Stimulated activated CD4-positive, alpha-beta T cell treated with anti-CD3 and anti-CD28 coated beads, Interleukin-4, amount 100 ng/mL, for 1 hour (primary cell): ENCODE measurements at regions not wholly inside any gene's neighbourhood (a gene's known extent, or its start where the extent isn't known, plus 50 kb on each side); places are given as distances from the start of the nearest gene placed in this dataset.
"Not testable (repeated sequence)": the region's sequence is repeated elsewhere in the genome, so short reads cannot be mapped to it uniquely, and the experiment has no call there.

ENCODE experiments used
- DNase-seq: peaks from one replicate; pipeline ENCODE4 v3.0.0-alpha.2; 2020

DNA sequence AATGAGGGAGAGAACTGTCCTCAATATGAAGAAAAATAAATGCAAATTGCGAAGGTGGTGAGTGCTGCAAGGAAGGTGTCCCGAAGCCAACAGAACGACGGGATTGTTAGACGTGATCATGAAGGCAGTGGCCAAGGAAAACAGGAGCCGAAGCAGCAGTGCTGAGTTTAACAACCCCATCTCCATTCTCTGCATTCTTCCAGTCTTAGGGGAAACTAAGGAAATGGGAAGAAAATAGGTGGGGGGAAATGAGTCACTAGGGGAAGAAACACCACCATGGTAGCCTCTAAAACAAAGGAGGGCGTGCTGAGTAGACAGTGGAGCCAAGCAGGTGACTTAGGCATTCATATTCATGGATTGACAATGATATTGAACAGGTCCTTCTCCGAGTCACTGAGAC lies 192.2 kb upstream of the AKR1E2 start:
- DNase-seq: no peak

DNA sequence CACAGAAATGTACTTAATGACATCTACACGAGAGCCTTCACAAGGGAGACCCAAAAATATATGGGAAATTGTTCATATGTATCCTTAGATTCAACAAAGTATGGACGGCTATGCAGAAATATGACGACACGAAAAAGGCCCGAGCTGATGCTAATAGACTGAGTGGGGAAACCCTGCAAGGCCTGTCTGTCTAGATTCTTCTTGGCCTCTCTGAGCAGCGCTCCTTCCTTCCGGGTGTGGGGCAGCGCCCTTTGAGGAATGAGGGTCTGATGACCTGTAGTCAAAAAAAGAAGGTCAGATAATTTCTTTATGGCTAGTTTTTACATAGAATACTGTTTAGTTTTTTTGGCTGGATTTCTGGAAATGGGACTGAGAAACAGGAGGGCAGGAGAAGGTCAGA lies 192.8 kb upstream of the AKR1E2 start:
- no peak for DNase-seq

DNA sequence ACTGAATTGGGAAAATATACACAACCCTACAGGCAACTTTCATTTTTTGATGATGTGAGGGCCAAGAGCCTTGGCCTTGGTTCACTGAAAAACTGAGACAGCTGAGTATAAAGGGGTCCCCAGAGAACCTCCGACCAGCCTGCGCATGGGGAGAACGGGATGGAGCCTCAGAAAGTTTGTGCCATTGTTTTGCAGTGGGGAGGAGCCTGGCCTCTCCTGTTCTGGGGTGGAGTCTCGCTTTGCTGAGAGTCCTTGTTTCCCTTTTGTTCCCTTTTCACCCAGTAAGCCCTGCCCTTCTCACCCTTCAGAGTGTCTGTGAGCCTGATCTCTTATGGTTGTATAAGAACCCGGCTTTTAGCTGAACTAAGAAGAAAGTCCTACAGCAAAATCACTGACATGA lies 193.2 kb upstream of the AKR1E2 start:
- no peak for DNase-seq

DNA sequence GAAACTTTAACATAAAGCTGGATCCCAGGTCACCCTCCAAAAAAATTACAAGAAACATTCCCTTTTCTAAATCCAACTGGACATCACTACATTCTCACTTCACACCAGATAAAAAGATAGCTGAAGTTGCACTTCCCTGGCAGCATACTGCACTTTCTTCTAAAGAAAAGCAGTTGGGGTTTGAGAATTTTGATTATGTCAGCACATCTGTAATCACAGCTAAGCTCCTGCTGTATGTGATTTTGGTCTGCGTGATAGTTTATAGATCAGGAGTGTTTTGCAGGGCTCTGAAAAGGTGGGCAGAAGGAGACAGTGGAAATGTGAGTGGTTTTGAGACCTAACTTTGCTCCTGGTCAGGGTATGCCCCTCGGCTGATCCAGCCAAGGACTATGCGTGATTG lies 199.1 kb upstream of the AKR1E2 start:
- DNase-seq: no peak

DNA sequence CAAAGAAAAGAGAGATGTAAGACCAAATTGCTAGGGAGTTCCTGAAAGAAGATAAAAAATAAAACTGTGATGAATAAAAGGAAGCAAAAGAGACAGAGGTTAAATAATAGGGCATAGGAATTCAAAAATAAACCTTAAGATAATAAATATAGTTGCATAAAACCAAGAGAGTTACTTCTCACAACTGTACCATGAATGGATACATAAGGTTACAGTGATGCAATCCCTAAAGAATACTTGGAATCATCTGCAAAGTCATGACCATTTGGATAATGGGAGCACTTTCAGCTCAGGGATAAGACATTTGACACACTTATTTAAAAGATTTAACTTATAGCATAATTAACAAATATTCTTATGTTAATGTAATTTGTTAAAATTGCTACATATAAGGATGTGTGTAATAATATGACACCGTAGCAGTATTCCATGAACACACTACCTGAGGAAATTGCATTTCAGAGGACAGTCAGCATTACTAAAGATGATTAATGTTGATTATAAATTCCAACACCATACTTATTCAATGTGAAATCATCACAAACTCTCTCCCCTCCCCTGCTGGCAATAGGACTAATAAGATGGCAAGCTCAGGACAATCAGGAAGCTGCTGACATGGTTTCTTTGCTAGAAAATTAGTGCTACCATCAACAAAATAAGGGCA lies 202.1 kb upstream of the AKR1E2 start:
- DNase-seq: no peak

DNA sequence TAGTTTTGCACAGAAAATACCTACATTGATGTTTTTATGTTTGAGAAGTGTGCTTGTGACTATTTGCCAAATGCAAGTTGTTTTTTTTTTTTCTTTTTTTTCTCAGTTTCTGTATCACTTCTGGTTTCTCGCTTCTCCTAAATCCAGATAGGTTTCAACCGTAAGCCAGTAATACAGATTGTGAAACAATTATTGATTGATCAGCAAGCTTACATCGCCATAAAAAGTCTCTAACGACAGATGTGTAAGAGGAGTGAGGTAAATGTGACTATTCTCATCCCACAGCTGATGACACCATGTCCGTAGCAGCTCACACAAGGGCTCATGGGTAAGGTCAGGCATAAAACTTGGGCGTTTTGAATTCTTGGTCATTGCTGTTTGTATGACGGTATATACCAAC lies 202.8 kb upstream of the AKR1E2 start:
- no peak for DNase-seq

DNA sequence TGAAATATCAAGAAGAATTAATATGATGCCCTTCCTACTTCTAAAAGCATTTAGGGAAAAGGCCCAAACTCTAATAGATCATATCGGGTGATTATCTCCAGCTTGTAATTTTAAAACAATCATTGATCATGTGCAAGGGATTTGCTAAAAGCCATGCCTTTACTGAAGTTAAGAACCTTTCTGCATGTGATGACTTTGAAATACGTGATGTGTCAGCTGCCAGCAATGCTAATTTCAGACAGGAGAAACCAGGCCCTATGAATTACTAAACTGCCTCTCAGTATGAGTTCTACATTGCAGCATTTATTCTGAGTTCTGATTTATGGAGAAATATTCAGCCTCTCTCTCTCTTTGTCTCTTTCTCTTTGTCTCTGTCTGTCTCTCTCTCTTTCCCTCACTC lies 203.6 kb upstream of the AKR1E2 start:
- no peak for DNase-seq

DNA sequence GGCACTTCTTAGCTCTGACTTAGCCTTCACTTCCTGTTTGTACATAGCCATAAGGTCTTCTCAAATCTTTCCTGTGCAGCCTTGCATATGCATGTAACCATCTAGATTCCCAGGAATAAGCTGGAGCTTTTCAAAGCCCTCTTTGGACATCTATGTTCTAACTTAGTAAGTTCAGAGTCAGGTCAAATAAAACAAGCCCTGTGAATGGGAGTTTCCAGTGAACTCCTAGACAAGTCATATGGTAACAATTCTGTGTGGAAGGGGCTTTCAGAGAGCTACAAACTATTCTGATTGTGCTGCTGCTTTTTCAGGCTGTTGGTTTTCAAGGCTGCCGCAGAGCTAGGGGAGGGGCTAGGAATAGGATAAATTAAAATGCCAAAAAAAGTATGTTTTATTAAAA lies 208.4 kb upstream of the AKR1E2 start:
- DNase-seq: no peak

DNA sequence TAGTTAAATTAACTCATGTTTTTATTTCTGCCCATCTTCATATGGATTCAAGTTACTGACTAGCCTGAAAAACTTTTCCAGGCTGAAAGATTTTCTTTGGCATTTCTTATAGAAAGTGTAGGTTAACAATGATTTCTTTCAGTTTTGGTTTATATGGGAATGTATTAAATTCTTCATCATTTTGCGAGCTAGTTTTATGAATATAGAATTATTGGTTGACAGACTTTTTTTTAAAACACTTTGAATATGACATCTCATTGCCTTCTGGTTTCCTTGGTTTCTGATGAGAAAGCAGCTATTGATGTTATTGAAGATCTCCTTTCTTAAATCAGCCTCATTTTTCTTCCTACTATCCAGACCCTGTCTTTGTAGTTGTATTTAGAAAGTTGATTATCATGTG lies 211.0 kb upstream of the AKR1E2 start:
- no peak for DNase-seq

DNA sequence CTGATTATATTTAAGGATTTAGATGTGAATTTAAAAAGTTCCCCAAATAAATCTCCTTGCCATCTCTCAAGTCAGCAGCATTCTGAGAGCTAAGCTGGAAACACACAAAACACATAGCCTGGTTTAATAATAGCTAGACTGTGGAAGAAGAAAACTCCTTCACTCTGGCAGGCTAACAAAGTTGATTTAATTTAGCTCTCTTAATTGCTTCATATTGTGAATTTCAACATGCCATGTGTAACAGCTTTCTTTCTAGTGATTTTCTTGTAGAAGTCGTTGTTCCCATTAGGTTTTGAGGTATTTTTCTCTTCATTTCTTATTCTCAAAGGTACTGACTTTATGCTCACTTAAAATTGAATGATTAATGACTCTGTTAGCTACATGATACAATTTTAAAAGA lies 216.8 kb upstream of the AKR1E2 start:
- no peak for DNase-seq

DNA sequence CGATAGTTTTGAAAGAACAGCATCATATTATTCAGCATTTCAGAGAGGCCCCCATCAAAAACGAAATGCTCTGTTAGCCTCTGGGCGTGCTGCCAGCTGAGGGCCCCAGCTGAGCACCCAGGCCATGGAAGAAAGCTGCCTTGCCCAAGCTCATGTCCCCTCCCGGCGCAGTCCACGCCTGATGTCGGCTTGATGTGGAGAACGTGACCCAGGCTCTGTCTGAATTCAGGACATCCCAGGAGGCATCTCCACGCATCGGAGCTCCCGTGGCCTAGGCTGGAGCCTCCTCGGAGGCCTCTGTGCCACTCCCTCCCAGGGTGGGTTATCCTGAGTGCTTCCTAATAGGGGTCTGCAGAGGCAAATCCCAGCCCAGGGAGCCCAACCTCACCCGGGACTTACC lies 218.3 kb upstream of the AKR1E2 start:
- DNase-seq: no peak

DNA sequence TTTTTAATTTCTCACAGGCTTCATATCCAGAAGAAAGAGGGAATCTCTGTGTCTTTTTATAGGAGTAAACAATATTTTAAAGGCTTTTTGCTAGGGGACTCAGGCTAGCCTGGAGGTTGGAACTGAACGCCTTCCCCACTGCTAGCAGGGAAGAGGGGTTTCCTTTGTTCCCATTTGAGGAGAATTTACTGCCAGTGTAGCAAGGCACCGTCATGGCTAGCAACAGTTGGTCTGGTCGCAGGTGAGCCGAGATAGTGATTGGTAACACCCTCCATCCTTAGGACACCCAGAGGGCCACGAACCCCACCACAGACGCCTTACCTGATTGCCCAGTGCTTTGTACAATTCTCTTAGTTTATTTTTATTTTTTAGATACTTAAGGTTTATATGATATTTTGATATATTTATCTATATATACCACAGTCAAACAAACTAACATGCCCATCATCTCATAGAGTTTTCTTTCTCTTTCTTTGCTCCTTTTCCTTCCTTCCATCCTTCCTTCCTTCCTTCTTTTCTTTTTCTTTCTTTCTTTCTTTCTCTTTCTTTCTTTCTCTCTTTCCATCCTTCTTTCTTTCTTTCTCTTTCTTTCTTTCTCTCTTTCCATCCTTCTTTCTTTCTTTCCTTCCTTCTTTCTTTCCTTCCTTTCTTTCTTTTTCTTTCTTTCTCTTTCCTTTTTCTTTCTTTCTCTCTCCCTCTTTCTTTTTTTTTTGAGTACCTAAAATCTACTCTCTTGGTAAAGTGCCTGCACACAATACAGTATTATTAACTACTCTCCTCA lies 219.0 kb upstream of the AKR1E2 start:
- no peak for DNase-seq

DNA sequence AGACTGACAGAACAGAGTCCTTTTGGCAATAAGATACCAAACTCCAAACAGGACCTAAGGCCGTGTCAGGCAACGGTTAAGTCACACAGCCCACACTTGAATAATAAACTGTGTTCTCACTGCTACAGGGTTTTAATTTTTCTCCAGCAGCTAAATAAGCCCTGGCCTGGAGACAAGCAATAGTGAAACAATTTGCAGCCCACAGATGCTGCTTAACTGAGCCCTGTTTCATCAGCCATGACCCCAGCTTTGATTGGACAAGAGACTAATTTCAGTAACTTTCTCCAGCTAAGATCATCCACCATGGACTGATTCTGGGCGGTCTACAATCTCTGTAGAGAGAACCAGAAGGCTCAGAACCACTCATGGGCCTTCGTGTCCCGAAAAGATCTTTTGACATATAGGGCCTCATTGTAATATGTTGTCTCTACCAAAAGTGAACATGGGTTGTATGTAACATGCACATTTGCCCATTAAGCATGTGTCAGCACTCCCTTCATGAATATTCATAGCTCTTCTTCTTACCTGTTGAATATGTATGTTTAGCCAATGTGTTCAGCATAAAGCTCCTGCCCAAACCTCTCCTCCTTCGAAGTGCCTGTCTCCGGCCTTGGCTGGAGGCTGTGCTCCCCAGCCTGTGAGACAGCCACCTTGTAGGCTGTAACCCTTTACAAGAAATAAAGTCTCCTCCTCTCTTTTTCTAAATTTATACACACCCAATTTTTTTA lies 223.1 kb upstream of the AKR1E2 start:
- DNase-seq: no peak

DNA sequence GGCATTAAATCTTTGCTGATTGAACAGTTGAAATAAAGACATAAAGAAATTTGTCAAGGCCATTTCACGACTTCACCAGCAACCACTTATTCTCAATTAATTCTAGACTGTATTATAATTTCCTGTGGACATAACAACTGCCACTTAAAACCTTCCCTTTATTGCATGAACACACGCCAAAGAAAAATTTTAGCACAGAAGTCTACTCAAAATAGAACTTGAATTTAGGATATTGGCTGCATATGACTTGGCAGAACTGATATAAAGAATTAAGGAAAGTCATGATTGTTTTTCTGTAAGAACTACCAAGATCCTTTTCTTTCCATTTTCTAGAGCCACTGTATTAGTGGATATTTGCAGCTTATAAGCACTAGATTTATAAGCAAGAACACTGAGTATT lies 226.5 kb upstream of the AKR1E2 start:
- no peak for DNase-seq

DNA sequence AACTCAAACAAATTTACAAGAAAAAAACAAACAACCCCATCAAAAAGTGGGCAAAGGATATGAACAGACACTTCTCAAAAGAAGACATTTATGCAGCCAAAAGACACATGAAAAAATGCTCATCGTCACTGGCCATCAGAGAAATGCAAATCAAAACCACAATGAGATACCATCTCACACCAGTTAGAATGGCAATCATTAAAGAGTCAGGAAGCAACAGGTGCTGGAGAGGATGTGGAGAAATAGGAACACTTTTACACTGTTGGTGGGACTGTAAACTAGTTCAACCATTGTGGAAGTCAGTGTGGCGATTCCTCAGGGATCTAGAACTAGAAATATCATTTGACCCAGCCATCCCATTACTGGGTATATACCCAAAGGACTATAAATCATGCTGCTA lies 228.1 kb upstream of the AKR1E2 start:
- DNase-seq: not testable (repeated sequence)

DNA sequence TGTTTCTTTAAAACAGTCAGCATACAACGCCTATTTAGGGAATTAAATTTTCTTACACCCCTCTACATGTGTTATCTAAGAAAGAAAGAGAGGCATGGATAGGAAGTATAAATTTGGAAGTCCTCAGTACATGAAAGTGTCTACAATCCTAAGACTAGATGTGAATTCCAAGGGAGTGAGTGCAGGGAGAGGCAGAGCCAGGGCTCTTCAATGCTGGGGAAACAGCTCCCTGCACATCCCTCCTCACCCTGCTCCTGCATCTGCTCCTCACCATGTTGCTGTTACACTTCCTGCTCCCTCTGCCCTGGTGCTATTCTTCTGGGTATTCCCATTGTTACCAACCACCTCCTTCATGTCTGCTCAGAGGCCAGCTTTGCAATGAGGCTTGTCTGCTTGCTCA lies 229.1 kb upstream of the AKR1E2 start:
- DNase-seq: no peak

DNA sequence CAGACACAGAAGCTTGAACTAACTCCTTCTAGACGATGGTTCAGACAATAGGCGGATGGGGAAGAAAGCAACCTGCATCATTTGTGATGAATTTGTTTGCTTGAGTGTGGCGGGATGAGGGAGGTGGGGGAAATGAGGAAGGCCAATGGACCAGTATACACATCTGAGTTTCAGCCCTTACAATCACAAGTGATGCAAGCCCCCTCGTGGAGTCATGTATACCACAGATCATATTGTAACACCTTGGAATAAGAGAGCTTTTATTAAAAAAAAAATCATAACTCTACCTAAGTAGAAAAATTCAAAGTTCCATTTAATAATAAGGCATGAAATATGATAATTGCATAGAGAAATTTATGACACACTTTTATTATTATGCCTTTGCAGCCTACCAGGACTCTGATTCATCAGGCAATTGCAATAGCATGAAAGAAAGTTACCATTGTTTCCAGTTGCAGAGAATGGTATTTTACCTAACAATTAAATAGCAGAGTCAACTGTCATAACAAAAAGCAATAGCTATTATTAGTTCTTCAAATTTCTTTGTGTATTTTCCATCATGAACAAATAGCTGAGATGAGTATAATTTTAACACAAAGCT lies 230.2 kb upstream of the AKR1E2 start:
- no peak for DNase-seq

DNA sequence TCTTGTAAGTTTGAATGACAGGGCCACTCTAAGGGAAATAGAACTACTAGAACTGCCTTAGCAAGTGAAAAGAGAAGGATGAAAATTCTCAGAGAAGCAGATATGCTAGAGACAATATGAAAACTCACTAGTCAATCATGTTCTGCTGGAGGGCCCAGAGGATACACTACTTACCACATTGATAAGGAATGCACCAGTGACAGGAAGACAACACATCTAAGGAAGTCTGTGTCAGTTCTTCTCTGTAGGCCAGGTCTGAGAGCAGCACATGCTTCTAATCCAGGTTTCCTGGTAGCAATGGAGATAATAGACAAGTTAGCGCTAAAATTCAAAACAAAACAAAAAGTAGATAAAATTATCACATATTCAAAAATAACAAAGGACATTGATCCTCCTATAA lies 235.2 kb upstream of the AKR1E2 start:
- DNase-seq: no peak

DNA sequence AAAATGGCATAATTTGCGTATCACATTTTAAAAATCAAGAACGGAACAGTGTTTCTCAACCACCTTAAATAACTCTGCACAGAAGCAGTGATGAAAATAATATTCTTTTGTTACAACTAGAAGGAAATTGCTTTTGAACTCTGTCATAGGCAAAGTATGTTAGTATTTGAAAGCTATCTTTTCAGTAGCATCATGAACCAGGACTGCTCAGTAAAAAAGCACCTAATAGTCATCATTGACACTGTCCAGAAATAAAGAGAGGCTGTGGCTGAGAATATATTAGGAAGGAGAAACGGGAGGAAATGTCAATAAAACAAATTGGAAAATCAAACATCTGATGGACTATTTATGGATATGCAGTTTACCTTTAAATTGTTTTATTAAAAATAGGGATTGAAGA lies 237.2 kb upstream of the AKR1E2 start:
- DNase-seq: no peak

DNA sequence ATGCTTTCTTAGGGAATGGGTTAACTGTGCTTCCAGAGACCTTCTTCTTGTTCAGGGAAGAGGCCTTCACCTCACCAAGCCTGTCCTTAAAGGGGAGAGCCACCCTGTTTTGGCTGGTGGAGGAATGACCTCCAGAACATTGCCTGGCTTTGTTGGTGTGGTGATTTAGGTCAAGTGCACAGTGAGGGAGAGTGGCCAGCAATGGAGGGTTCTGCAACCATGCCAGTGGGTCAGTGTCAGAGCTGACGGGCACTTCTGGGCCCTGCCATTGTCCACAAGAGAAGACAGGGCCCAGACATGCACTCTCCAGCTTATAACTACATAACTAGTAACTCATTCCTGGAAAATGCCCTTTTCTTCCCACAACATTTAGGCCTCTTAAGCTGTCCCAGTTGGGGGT lies 238.5 kb upstream of the AKR1E2 start:
- no peak for DNase-seq

DNA sequence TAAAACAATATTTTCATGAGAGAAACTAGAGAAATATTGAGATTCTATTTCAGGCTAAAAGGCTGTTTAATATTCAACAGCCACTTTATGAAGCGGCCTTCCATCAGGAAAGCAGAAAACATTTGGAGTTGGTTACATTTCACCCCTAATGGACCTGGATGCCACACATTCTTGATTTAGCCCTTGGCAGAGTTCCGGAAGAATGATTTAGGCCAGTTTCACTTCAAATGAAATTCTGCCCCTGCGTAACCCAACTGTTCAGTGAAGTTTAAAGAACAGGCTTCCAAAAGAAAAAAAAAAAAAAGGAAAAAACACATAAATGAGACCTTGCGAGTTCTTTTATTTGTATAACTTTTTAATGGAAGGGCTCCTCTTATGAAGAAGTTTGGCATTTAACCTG lies 239.2 kb upstream of the AKR1E2 start:
- no peak for DNase-seq

DNA sequence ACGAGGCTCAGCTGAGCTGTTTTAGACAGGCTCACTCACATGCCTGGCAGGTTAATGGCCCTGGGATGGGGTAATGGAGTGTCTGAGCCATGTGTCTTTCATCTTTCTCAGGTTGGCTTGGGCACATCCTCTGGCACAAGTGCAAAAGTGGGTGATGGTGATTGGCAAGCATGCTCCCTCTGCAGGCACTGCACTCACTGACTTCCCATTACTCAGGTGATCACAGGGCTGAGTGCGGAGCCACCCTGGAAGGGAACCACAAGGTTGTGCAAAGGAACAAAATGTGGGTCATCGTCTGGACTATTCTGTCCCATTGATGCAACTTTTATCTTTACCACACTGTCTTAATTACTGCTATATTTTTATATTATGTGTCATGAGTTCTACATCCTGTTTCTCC lies 244.1 kb upstream of the AKR1E2 start:
- DNase-seq: no peak

DNA sequence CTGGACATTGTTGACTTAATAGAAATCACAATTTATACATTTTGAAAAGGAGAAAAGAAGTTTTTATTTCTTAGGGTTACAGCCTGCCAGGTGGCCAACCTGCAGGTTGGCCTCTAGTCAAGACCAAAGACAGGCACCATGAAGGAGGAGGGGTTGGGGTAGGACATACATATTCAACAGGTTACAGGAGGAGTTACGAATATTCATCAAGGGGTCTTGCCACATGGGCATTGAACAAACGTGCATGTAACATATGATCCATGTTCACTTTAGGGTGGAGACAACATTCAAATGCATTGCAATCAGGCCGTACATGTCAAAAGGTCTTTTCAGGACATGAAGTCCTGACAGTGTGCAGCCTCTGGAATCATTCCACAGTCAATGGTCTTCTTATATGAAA lies 246.2 kb upstream of the AKR1E2 start:
- DNase-seq: no peak

DNA sequence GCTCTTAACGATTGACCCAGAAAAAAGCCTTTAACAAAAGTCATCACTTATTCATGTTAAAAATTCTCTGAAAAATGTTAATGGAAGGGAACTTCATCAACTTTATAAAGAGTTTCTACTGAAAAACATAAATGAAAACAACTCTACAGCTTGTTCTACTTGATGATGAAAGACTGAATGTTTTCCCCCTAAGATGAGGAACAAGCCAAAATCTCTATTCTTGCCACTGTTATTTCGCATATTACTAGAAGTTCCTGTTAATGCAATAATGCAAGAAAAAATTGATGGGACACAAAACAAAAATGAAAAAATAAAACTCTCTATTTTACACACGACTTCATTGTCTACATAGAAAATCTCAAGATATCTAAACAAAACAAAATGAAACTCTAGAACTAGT lies 249.8 kb upstream of the AKR1E2 start:
- no peak for DNase-seq
